ENCODE measurements at regions not wholly inside any gene's neighbourhood (a gene's known extent, or its start where the extent isn't known, plus 50 kb on each side); places are given as distances from the start of the nearest gene placed in this dataset.
A peak's percentile ranks its signal among the peaks of the same experiment; 100 is the strongest.

DNA sequence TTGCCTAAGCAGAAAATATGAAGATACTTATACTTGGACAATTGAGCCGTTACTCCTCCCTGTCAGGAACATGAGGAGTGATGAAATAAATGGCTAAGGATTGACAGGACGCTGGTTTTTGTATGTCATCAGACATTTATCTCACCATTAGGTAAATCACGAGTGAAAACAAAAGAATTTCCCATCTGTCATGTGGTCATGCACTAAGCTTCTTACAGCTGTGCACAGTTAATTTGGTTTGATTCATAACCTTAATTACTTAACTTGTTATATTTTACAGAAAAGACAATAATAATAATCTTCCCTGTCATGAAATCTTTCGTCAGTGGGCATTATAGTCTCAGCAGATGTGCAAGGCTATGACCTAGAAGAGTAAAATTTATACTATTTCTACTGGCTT is 266.5 kb downstream of the HGF start:
- DNase-seq (ENCODE audit: low spot score) = no peak
- TF ChIP-seq CTCF (IDR thresholded peaks at IDR 0.05) = no peak
- H3K4me3 ChIP-seq = no peak overlapping the region
- H3K27ac ChIP-seq = no peak overlapping the region

- no peak for TF ChIP-seq CTCF (IDR thresholded peaks at IDR 0.05)
- Histone ChIP-seq H3K4me3 (no peak overlapping the region), H3K27ac (no peak overlapping the region)
- no peak for DNase-seq (ENCODE audit: low spot score)
These were observed 268.6 kb downstream of the HGF start for GRCh38 chr7:81501220-81501619.

DNA sequence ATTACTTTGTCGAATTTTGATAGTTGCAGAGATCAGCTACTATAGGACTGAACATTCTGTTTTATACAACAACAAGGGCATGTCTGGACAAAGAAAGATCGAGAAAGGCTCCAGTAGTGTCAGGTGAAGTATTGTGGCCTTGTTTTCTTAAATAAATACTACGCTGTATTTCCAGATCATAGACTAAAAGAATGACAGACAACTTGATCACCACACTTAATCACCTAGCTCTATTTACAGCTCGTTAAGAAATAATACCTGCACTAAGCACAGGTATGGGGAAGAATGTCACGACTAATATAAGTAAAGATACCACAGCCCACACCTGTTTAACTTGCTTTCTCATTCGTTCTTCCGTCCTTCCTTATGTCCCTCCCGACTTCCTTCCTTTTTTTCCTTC is 269.2 kb downstream of the HGF start:
- DNase-seq (ENCODE audit: low spot score) = no peak
- no peak overlapping the region for H3K27ac ChIP-seq
- no peak overlapping the region for H3K4me3 ChIP-seq
- TF ChIP-seq CTCF (IDR thresholded peaks at IDR 0.05) = no peak

GRCh38 chr7:81499262-81500116 is 270.4 kb downstream of the HGF start:
- Histone ChIP-seq H3K4me3 (no peak overlapping the region), H3K27ac (no peak overlapping the region)
- no peak for DNase-seq (ENCODE audit: low spot score)
- peak; percentile 50 for TF ChIP-seq CTCF (IDR thresholded peaks at IDR 0.05)

- H3K4me3 ChIP-seq = no peak overlapping the region
- no peak for DNase-seq (ENCODE audit: low spot score)
- no peak overlapping the region for H3K27ac ChIP-seq
- TF ChIP-seq CTCF (IDR thresholded peaks at IDR 0.05) = no peak
These were observed 271.7 kb downstream of the HGF start for GRCh38 chr7:81498176-81498575.

DNA sequence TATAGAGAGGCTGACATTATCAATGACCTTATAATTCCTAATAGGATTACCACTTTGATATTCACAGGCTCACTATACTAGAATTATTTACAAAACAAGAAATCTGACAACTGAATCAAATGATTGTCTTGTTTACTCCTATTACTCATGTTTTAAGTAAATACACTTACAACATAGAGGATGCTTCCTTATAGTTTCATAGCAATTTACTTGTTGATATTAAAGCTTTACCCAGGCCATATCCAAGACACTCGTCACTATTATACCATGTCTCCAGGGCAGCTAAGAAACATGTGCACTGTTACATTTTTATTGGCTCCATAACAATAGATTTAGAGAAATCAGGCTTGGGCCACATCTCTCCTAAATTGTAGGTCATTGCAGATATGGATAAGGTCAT is 276.9 kb downstream of the HGF start:
- DNase-seq (ENCODE audit: low spot score) = no peak

More for the DNA sequence above, 276.9 kb downstream of the HGF start:
- Histone ChIP-seq H3K27ac (no peak overlapping the region), H3K4me3 (no peak overlapping the region)
- no peak for TF ChIP-seq CTCF (IDR thresholded peaks at IDR 0.05)

All from coronary artery (tissue), 2 donors.